Heart right ventricle (tissue), 16 donors: ENCODE measurements at regions not wholly inside any gene's neighbourhood (a gene's known extent, or its start where the extent isn't known, plus 50 kb on each side); places are given as distances from the start of the nearest gene placed in this dataset.

Experiments used
- ATAC-seq, 8 donors: fragments of 200-7000 bp; cut with Tn5 transposase; one replicate each; pipeline ENCODE4 v1.9.1; 2020; ENCODE audit warnings: mild to moderate bottlenecking in 8 of 8, moderate library complexity in 8 of 8, moderate number of reproducible peaks in 1 of 8
- DNase-seq, 2 donors: peaks; one replicate each; pipeline ENCODE4 v3.0.0-alpha.2; 2020
- H3K27ac ChIP-seq, 10 donors: fragments of 200-600 bp; sonication (generic) in 2 of 10; one replicate each; pipeline versions ENCODE4 v1.5.0 to v1.8.0; 2020 to 2022; ENCODE audit warnings: mild to moderate bottlenecking in 3 of 10
- H3K27me3 ChIP-seq, 7 donors: fragments of 200-600 bp; one replicate each; pipeline ENCODE4 v1.8.0; 2021 to 2022; ENCODE audit warnings: mild to moderate bottlenecking in 2 of 7
- H3K36me3 ChIP-seq, 9 donors: fragments of 200-600 bp; sonication (generic) in 1 of 9; one replicate each; pipeline versions ENCODE4 v1.5.0 to v1.8.0; 2020 to 2022; ENCODE audit warnings: mild to moderate bottlenecking in 2 of 9
- H3K4me1 ChIP-seq, 9 donors: fragments of 200-600 bp; sonication (generic) in 1 of 9; one replicate each; pipeline versions ENCODE4 v1.5.0 to v1.8.0; 2020 to 2022; ENCODE audit warnings: mild to moderate bottlenecking in 4 of 9
- H3K4me3 ChIP-seq, 10 donors: fragments of 200-600 bp; sonication (generic) in 2 of 10; one replicate each; pipeline versions ENCODE4 v1.5.0 to v1.8.0; 2020 to 2022; ENCODE audit warnings: mild to moderate bottlenecking in 7 of 10, moderate library complexity in 2 of 10
- H3K9me3 ChIP-seq, 11 donors: fragments of 200-600 bp in 10 of 11; sonication (generic) in 2 of 11; one replicate each; pipeline versions ENCODE4 v1.5.0 to v1.8.0; 2013 to 2022; ENCODE audit warnings: mild to moderate bottlenecking in 2 of 11, control low read depth in 1 of 11, moderate library complexity in 1 of 11
- WGBS, 2 donors: extraction: QIAGEN DNeasy Blood & Tissue Kit; methylation state at CpG; one replicate each; pipeline ENCODE4 v1.1.7; 2013; ENCODE audit warnings: inconsistent platforms in 1 of 2; 5-methylcytosine and 5-hydroxymethylcytosine counted together
- intact Hi-C, 10 donors: fragments of 100-400 bp; cut with DNase I; formaldehyde crosslinking; loops; one replicate each; pipeline versions ENCODE4 v1.11.1 to v1.14.2; 2022
- TF ChIP-seq, protein P1 (sequence below), 9 donors: fragments of 200-600 bp; sonication (generic) in 2 of 9; IDR thresholded peaks; one replicate each; pipeline versions ENCODE4 v1.5.0 to v1.8.0; 2021 to 2022; ENCODE audit warnings: antibody characterized with exemption in 9 of 9, mild to moderate bottlenecking in 5 of 9, moderate library complexity in 1 of 9
- donor health status: Arrhythmogenic right ventricular cardiomyopathy.
- donor health status: ischemic (EF 13 %, LVEDD 7.1; RV severe dilation, severe dysfunction).
- donor health status: healthy with polysubstance abuse.
- donor health status: DM: no; HTN: yes; CAD: no.
- donor health status: DM: no; HTN: no; CAD: no.
- donor health status: ischemic (EF 25% LVEDD 6.9; RV normal size, moderate dysfunction).
- donor health status: ischemic (EF 25% LVEDD 5.7; RV mildly dilated, moderate dysfunction).
- donor health status: healthy.
- donor health status: DM: yes; HTN: yes; CAD: no.
- donor health status: Ischemic cardiomyopathy.
- donor health status: ischemic (EF 35%, LVEDD 5.7; RV mildly dilated, moderate dysfunction).
- donor health status: nonischemic (EF 11% LVEDD 7.7; RV severe dilation, severe dysfunction).
- donor health status: DM: yes; HTN: yes; CAD: no.
- donor health status: PGD.
- donor health status: ischemic (EF 29% LVEDD 5.4; RV normal size, mild dysfunction).
- donor health status: nonischemic (EF 23%, LVEDD 6.1; RV moderate dilation, normal function).

DNA sequence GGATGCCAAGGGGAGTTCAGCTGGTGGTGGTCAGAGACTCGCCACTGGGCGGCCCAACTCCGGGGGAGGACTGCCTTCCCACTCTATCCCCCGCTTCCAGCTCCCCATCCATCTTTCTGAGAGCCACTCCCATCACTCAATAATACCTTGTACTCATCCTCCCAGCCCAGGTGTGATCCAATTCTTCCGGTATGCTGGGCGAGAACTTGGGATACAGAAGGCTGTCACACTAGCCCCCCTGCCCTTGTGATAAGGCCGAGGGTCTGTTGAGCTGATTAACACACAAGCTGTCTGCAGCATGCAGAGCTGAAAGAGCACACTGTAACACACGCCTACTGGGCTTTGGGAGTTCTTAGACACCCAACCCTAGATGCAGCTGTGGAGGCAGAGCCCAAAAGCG, 460.4 kb upstream of the EEF2KMT start:
- Histone ChIP-seq H3K4me3 (no peak overlapping the region), H3K4me1 (no peaks in the 10 kb centered on the region), H3K9me3 (peaks cover 0 to 19% (median 0%) of the 10 kb centered on the region in 11 donors), H3K27me3 (peaks cover 0 to 9% (median 0%) of the 10 kb centered on the region in 7 donors), H3K27ac (no peak overlapping the region), H3K36me3 (no peaks in the 10 kb centered on the region)
- ATAC-seq: no peak
- 32 to 43% methylated on average over 9 of the region's 9 CpGs for WGBS, 2 donors
- TF ChIP-seq, protein P1, sequence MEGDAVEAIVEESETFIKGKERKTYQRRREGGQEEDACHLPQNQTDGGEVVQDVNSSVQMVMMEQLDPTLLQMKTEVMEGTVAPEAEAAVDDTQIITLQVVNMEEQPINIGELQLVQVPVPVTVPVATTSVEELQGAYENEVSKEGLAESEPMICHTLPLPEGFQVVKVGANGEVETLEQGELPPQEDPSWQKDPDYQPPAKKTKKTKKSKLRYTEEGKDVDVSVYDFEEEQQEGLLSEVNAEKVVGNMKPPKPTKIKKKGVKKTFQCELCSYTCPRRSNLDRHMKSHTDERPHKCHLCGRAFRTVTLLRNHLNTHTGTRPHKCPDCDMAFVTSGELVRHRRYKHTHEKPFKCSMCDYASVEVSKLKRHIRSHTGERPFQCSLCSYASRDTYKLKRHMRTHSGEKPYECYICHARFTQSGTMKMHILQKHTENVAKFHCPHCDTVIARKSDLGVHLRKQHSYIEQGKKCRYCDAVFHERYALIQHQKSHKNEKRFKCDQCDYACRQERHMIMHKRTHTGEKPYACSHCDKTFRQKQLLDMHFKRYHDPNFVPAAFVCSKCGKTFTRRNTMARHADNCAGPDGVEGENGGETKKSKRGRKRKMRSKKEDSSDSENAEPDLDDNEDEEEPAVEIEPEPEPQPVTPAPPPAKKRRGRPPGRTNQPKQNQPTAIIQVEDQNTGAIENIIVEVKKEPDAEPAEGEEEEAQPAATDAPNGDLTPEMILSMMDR (IDR thresholded peaks at IDR 0.05): no peak
- intact Hi-C loops: no loop called here
- DNase-seq: no peak

DNA sequence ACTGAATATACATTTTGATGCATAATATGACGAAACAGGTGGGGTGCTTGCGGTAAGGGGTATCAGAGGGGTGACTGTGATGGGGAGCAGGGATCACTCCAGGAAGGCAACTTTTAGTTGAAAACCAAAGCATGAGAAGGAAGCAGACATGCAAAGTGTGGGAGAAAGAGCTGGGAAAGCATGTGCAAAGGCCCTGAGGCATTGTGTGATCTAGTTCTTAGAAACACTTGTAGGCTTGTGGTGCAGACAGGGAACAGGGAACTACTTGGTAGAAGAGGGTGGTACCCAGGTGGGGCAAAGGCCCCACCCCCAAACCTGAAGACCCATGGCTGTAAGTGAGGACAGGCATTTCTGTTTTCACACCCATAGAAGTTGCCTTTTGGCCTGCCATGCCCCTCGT, 459.9 kb upstream of the EEF2KMT start:
- TF ChIP-seq, protein P1 (IDR thresholded peaks at IDR 0.05): no peak
- WGBS, 2 donors: 88 to 91% methylated on average over 3 of the region's 3 CpGs

DNA sequence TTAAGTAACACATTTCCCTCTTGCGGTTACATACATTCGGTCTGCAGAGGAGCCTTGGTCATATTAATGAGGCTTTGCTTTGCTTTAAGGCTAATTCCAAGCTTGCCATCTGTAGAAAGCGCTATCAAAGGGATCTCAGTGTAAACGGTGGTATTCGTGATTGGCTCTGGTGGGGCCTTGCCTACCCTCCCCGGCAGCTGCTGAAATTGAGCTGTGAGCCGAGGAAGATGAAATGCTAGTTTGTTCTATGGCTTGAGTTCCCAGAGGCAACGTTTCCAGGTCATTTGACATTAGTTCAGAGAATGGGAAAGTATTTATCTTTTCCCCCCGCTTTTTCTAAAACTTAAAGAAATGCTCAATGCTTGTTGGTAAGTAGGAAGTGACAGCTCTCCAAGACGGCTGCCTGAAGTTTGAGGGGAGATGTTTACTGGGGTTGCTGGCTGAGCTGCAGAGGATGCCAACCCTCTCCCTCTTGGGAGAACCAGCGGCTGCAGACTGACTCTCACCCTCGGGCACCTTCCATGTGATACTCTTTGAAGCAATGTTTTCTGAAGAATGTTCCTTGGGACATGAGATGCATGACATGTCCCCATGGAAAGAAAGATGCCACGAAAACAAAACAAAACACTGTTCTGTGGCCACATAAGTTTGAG, 458.7 kb upstream of the EEF2KMT start:
- DNase-seq: no peak
- intact Hi-C loops: no loop called here
- no peaks in the 10 kb centered on the region for H3K4me1 ChIP-seq
- H3K36me3 ChIP-seq: no peaks in the 10 kb centered on the region
- TF ChIP-seq, protein P1 (IDR thresholded peaks at IDR 0.05): no peak
- WGBS, 2 donors: 78 to 82% methylated on average over 13 of the region's 13 CpGs
- ATAC-seq: no peak
- H3K9me3 ChIP-seq: peaks cover 0 to 22% (median 0%) of the 10 kb centered on the region in 11 donors
- H3K27me3 ChIP-seq: peaks cover 0 to 9% (median 0%) of the 10 kb centered on the region in 7 donors
- H3K4me3 ChIP-seq: no peak overlapping the region
- H3K27ac ChIP-seq: no peak overlapping the region

More for the DNA sequence above, 459.9 kb upstream of the EEF2KMT start:
- intact Hi-C loops: no loop called here
- DNase-seq (no peak), ATAC-seq (no peak)
- no peaks in the 10 kb centered on the region for H3K4me1 ChIP-seq
- H3K9me3 ChIP-seq: peaks cover 0 to 19% (median 0%) of the 10 kb centered on the region in 11 donors
- peaks cover 0 to 9% (median 0%) of the 10 kb centered on the region in 7 donors for H3K27me3 ChIP-seq
- H3K27ac ChIP-seq: no peak overlapping the region
- no peaks in the 10 kb centered on the region for H3K36me3 ChIP-seq
- H3K4me3 ChIP-seq: no peak overlapping the region

DNA sequence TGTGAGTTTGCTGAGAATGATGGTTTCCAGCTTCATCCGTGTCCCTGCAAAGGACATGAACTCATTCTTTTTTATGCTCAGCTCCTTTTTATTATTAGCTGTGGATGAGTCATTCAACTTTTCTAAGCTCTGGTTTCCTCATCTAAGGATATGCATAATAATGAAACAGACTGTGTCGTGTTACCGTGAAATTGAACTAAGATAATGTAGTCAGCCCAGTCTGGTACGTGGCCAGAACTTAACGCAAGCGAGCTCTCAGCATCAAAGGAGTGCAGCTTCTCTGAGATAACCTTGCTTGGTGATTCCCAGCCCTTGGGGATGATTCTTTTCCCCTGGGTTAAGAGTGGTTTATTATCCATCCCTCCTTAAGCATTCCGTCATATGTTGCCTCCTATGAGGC, 454.3 kb upstream of the EEF2KMT start:
- ATAC-seq (no peak), DNase-seq (no peak)
- 53 to 57% methylated on average over 7 of the region's 7 CpGs for whole genome bisulfite sequencing, 2 donors
- Histone ChIP-seq H3K4me1 (no peaks in the 10 kb centered on the region), H3K27me3 (peaks cover 0 to 5% (median 0%) of the 10 kb centered on the region in 7 donors), H3K9me3 (peaks cover 0 to 22% (median 0%) of the 10 kb centered on the region in 11 donors), H3K27ac (no peak overlapping the region), H3K36me3 (no peaks in the 10 kb centered on the region), H3K4me3 (no peak overlapping the region)
- TF ChIP-seq, protein P1 (IDR thresholded peaks at IDR 0.05): no peak
- intact Hi-C loops: no loop called here
